ENCODE measurements at regions not wholly inside any gene's neighbourhood (a gene's known extent, or its start where the extent isn't known, plus 50 kb on each side); places are given as distances from the start of the nearest gene placed in this dataset.

- no peak for TF ChIP-seq CTCF (conservative IDR thresholded peaks at IDR 0.05)
- TF ChIP-seq EZH2 (IDR thresholded peaks at IDR 0.05; ENCODE audit: low read depth): no peak
Observed at GRCh38 chr4:132918096-132918495, 231.0 kb upstream of the PCDH10 start.

Data from PC-9 (cell line).